GM23338 (cell line): ENCODE measurements at regions not wholly inside any gene's neighbourhood (a gene's known extent, or its start where the extent isn't known, plus 50 kb on each side); places are given as distances from the start of the nearest gene placed in this dataset.

Source experiments
- ATAC-seq: fragments of 200-7000 bp; cut with Tn5 transposase; 3 replicates; pipeline ENCODE4 v1.9.1; 2020
- DNase-seq: peaks from one replicate; pipeline ENCODE4 v3.0.0-alpha.2; 2015; ENCODE audit warnings: low spot score
- H2AFZ ChIP-seq: fragments of 200-600 bp; sonication (generic); 2 replicates; pipeline ENCODE4 v1.8.0; 2016; ENCODE audit warnings: antibody characterized with exemption, mild to moderate bottlenecking, moderate library complexity
- H3F3A ChIP-seq: fragments of 200-600 bp; sonication (generic); replicated peaks from 2 replicates; pipeline ENCODE4 v1.8.0; 2017; ENCODE audit warnings: antibody characterized with exemption, mixed run types, low read depth
- H3K27ac ChIP-seq: fragments of 200-600 bp; sonication (generic); 2 replicates; pipeline ENCODE4 v1.6.1; 2016; ENCODE audit warnings: low read depth
- H3K27me3 ChIP-seq: fragments of 200-600 bp; sonication (generic); 2 replicates; pipeline ENCODE4 v1.8.0; 2016; ENCODE audit warnings: mild to moderate bottlenecking, mixed run types, moderate library complexity; ENCODE audit not compliant: insufficient read depth
- H3K36me3 ChIP-seq: fragments of 200-600 bp; sonication (generic); 2 replicates; pipeline ENCODE4 v1.8.0; 2016; ENCODE audit warnings: mild to moderate bottlenecking; ENCODE audit not compliant: insufficient read depth
- H3K4me1 ChIP-seq: fragments of 200-600 bp; sonication (generic); 2 replicates; pipeline ENCODE4 v1.8.0; 2016; ENCODE audit warnings: mild to moderate bottlenecking, moderate library complexity; ENCODE audit not compliant: insufficient read depth
- H3K4me2 ChIP-seq: fragments of 200-600 bp; sonication (generic); 2 replicates; pipeline ENCODE4 v1.7.1; 2017; ENCODE audit warnings: mixed run types
- H3K4me3 ChIP-seq: fragments of 200-600 bp; sonication (generic); 2 replicates; pipeline ENCODE4 v1.6.1; 2016; ENCODE audit warnings: mixed run types
- H3K79me2 ChIP-seq: fragments of 200-600 bp; sonication (generic); replicated peaks from 2 replicates; pipeline ENCODE4 v1.8.0; 2017; ENCODE audit warnings: mild to moderate bottlenecking; ENCODE audit not compliant: insufficient read depth
- H3K9me2 ChIP-seq: fragments of 200-600 bp; sonication (generic); 2 replicates; pipeline ENCODE4 v1.8.0; 2017; ENCODE audit not compliant: insufficient read depth
- H4K20me1 ChIP-seq: fragments of 200-600 bp; sonication (generic); replicated peaks from 2 replicates; pipeline ENCODE4 v1.8.0; 2017; ENCODE audit warnings: mild to moderate bottlenecking; ENCODE audit not compliant: insufficient read depth
- H3K27ac Mint-ChIP-seq: 2 replicates; pipeline ENCODE4 v1.8.0; 2020; ENCODE audit warnings: inconsistent platforms, mild to moderate bottlenecking, moderate library complexity, mixed read lengths
- H3K27me3 Mint-ChIP-seq: 3 replicates; pipeline ENCODE4 v1.8.0; 2022; ENCODE audit warnings: low read depth, mild to moderate bottlenecking, moderate library complexity, mixed read lengths, inconsistent platforms; ENCODE audit not compliant: insufficient read depth, poor library complexity
- H3K36me3 Mint-ChIP-seq: 3 replicates; pipeline ENCODE4 v1.8.0; 2021; ENCODE audit warnings: low read depth, mild to moderate bottlenecking, inconsistent platforms, moderate library complexity, mixed read lengths
- H3K4me1 Mint-ChIP-seq: 3 replicates; pipeline ENCODE4 v1.8.0; 2020; ENCODE audit warnings: mild to moderate bottlenecking, inconsistent platforms, mixed read lengths
- H3K4me3 Mint-ChIP-seq: 3 replicates; pipeline ENCODE4 v1.8.0; 2021; ENCODE audit warnings: moderate library complexity, mild to moderate bottlenecking, inconsistent platforms, mixed read lengths
- H3K9me3 Mint-ChIP-seq: 3 replicates; pipeline ENCODE4 v1.8.0; 2020; ENCODE audit warnings: moderate library complexity, mild to moderate bottlenecking, inconsistent platforms, mixed read lengths
- CREB1 ChIP-seq: fragments of 250-450 bp; sonication (Bioruptor Pico); IDR thresholded peaks from 2 replicates; pipeline ENCODE4 v1.5.0; 2020; ENCODE audit warnings: low read depth, mild to moderate bottlenecking, moderate library complexity
- ETS1 ChIP-seq: IDR thresholded peaks from 2 replicates; pipeline ENCODE4 v1.6.1; 2016; ENCODE audit warnings: antibody characterized with exemption
- EZH2 ChIP-seq: fragments of 200-600 bp; sonication (generic); IDR thresholded peaks from one replicate; pipeline ENCODE4 v1.8.0; 2017; ENCODE audit warnings: antibody characterized with exemption, mild to moderate bottlenecking, low read depth; ENCODE audit not compliant: unreplicated experiment
- EZH2phosphoT487 ChIP-seq: fragments of 200-600 bp; sonication (generic); IDR thresholded peaks from one replicate; pipeline ENCODE4 v1.8.1; 2018; ENCODE audit warnings: antibody characterized with exemption; ENCODE audit not compliant: unreplicated experiment
- JUNB ChIP-seq: IDR thresholded peaks from one replicate; pipeline ENCODE4 v1.6.1; 2016; ENCODE audit warnings: antibody characterized with exemption; ENCODE audit not compliant: unreplicated experiment
- NANOG ChIP-seq: IDR thresholded peaks from 2 replicates; pipeline ENCODE4 v1.6.1; 2016; ENCODE audit warnings: antibody characterized with exemption, borderline replicate concordance
- POLR2AphosphoS5 ChIP-seq: IDR thresholded peaks from 2 replicates; pipeline ENCODE4 v1.6.1; 2016; ENCODE audit warnings: antibody characterized with exemption, low read depth
- STAT1 ChIP-seq: IDR thresholded peaks from one replicate; pipeline ENCODE4 v1.6.1; 2016; ENCODE audit warnings: antibody characterized with exemption; ENCODE audit not compliant: unreplicated experiment
- ZNF114 ChIP-seq: fragments of 250-450 bp; sonication (Bioruptor Pico); IDR thresholded peaks from 2 replicates; pipeline ENCODE4 v1.5.0; 2020; ENCODE audit warnings: mild to moderate bottlenecking, moderate library complexity
- ZNF331 ChIP-seq: fragments of 250-450 bp; sonication (Bioruptor Pico); IDR thresholded peaks from 2 replicates; pipeline ENCODE4 v1.5.0; 2020; ENCODE audit warnings: low read depth, mild to moderate bottlenecking, moderate library complexity
- TF ChIP-seq, protein P1 (sequence below): IDR thresholded peaks from one replicate; pipeline ENCODE4 v1.6.1; 2018; ENCODE audit warnings: antibody characterized with exemption; ENCODE audit not compliant: unreplicated experiment
- TF ChIP-seq, protein P2 (sequence below): fragments of 250-450 bp; sonication (Bioruptor Pico); IDR thresholded peaks from 2 replicates; pipeline ENCODE4 v1.5.0; 2020; ENCODE audit warnings: mild to moderate bottlenecking, moderate library complexity
- TF ChIP-seq, protein P3 (sequence below), 2 experiments: fragments of 200-600 bp in 1 of 2; sonication (generic) in 1 of 2; conservative IDR thresholded peaks; 2 replicates each; pipeline versions ENCODE4 v1.5.1 to v1.6.1; 2016 to 2017; ENCODE audit warnings: antibody characterized with exemption in 2 of 2, low read depth in 2 of 2, mild to moderate bottlenecking in 2 of 2, moderate library complexity in 1 of 2

DNA sequence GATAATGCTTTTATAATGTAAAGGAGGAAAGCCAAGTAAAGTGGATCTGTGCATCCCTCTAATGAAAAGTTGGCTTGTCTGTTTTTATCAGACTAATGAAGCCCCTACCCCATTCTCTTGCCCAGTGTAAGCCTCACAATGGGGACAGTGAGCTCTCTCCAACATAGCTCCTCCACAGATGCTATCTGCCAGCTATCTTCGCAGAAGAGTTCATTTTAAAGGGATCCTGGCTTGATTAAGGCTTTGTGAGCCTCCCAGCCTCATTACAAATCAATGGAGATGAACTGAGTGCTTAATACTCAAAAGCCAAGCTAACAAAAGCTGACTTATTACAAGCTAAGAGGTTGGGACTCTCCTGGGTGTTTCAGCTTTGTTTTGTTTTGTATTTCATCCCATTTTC lies 514.7 kb downstream of the NUF2 start:
- no peaks in the 10 kb centered on the region for H3K36me3 ChIP-seq
- peaks cover 3% of the 10 kb centered on the region; the same call in 1 of the 2 replicates for H3K9me2 ChIP-seq
- Mint-ChIP-seq H3K9me3 (no peaks in the 10 kb centered on the region), H3K4me3 (no peak overlapping the region), H3K27me3 (no peaks in the 10 kb centered on the region), H3K4me1 (peaks cover 15% of the 10 kb centered on the region; the same call in 2 of the 3 replicates), H3K36me3 (no peaks in the 10 kb centered on the region), H3K27ac (no peak overlapping the region)
- no peak for TF ChIP-seq CREB1 (CRISPR knock-in tag)
- no peak for TF ChIP-seq POLR2AphosphoS5
- no peak for TF ChIP-seq JUNB
- no peak for TF ChIP-seq NANOG
- no peak for TF ChIP-seq ZNF331 (CRISPR knock-in tag)
- no peak for TF ChIP-seq ZNF114 (CRISPR knock-in tag)
- TF ChIP-seq, protein P1, sequence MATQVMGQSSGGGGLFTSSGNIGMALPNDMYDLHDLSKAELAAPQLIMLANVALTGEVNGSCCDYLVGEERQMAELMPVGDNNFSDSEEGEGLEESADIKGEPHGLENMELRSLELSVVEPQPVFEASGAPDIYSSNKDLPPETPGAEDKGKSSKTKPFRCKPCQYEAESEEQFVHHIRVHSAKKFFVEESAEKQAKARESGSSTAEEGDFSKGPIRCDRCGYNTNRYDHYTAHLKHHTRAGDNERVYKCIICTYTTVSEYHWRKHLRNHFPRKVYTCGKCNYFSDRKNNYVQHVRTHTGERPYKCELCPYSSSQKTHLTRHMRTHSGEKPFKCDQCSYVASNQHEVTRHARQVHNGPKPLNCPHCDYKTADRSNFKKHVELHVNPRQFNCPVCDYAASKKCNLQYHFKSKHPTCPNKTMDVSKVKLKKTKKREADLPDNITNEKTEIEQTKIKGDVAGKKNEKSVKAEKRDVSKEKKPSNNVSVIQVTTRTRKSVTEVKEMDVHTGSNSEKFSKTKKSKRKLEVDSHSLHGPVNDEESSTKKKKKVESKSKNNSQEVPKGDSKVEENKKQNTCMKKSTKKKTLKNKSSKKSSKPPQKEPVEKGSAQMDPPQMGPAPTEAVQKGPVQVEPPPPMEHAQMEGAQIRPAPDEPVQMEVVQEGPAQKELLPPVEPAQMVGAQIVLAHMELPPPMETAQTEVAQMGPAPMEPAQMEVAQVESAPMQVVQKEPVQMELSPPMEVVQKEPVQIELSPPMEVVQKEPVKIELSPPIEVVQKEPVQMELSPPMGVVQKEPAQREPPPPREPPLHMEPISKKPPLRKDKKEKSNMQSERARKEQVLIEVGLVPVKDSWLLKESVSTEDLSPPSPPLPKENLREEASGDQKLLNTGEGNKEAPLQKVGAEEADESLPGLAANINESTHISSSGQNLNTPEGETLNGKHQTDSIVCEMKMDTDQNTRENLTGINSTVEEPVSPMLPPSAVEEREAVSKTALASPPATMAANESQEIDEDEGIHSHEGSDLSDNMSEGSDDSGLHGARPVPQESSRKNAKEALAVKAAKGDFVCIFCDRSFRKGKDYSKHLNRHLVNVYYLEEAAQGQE: no peak
- TF ChIP-seq EZH2phosphoT487: no peak
- TF ChIP-seq EZH2: no peak
- no peak for TF ChIP-seq ETS1
- TF ChIP-seq STAT1: no peak
- TF ChIP-seq, protein P2, sequence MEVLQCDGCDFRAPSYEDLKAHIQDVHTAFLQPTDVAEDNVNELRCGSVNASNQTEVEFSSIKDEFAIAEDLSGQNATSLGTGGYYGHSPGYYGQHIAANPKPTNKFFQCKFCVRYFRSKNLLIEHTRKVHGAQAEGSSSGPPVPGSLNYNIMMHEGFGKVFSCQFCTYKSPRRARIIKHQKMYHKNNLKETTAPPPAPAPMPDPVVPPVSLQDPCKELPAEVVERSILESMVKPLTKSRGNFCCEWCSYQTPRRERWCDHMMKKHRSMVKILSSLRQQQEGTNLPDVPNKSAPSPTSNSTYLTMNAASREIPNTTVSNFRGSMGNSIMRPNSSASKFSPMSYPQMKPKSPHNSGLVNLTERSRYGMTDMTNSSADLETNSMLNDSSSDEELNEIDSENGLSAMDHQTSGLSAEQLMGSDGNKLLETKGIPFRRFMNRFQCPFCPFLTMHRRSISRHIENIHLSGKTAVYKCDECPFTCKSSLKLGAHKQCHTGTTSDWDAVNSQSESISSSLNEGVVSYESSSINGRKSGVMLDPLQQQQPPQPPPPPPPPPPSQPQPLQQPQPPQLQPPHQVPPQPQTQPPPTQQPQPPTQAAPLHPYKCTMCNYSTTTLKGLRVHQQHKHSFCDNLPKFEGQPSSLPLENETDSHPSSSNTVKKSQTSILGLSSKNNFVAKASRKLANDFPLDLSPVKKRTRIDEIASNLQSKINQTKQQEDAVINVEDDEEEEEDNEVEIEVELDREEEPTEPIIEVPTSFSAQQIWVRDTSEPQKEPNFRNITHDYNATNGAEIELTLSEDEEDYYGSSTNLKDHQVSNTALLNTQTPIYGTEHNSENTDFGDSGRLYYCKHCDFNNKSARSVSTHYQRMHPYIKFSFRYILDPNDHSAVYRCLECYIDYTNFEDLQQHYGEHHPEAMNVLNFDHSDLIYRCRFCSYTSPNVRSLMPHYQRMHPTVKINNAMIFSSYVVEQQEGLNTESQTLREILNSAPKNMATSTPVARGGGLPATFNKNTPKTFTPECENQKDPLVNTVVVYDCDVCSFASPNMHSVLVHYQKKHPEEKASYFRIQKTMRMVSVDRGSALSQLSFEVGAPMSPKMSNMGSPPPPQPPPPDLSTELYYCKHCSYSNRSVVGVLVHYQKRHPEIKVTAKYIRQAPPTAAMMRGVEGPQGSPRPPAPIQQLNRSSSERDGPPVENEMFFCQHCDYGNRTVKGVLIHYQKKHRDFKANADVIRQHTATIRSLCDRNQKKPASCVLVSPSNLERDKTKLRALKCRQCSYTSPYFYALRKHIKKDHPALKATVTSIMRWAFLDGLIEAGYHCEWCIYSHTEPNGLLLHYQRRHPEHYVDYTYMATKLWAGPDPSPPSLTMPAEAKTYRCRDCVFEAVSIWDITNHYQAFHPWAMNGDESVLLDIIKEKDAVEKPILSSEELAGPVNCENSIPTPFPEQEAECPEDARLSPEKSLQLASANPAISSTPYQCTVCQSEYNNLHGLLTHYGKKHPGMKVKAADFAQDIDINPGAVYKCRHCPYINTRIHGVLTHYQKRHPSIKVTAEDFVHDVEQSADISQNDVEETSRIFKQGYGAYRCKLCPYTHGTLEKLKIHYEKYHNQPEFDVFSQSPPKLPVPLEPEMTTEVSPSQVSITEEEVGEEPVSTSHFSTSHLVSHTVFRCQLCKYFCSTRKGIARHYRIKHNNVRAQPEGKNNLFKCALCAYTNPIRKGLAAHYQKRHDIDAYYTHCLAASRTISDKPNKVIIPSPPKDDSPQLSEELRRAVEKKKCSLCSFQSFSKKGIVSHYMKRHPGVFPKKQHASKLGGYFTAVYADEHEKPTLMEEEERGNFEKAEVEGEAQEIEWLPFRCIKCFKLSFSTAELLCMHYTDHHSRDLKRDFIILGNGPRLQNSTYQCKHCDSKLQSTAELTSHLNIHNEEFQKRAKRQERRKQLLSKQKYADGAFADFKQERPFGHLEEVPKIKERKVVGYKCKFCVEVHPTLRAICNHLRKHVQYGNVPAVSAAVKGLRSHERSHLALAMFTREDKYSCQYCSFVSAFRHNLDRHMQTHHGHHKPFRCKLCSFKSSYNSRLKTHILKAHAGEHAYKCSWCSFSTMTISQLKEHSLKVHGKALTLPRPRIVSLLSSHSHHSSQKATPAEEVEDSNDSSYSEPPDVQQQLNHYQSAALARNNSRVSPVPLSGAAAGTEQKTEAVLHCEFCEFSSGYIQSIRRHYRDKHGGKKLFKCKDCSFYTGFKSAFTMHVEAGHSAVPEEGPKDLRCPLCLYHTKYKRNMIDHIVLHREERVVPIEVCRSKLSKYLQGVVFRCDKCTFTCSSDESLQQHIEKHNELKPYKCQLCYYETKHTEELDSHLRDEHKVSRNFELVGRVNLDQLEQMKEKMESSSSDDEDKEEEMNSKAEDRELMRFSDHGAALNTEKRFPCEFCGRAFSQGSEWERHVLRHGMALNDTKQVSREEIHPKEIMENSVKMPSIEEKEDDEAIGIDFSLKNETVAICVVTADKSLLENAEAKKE (CRISPR knock-in tag): no peak
- TF ChIP-seq, protein P3, sequence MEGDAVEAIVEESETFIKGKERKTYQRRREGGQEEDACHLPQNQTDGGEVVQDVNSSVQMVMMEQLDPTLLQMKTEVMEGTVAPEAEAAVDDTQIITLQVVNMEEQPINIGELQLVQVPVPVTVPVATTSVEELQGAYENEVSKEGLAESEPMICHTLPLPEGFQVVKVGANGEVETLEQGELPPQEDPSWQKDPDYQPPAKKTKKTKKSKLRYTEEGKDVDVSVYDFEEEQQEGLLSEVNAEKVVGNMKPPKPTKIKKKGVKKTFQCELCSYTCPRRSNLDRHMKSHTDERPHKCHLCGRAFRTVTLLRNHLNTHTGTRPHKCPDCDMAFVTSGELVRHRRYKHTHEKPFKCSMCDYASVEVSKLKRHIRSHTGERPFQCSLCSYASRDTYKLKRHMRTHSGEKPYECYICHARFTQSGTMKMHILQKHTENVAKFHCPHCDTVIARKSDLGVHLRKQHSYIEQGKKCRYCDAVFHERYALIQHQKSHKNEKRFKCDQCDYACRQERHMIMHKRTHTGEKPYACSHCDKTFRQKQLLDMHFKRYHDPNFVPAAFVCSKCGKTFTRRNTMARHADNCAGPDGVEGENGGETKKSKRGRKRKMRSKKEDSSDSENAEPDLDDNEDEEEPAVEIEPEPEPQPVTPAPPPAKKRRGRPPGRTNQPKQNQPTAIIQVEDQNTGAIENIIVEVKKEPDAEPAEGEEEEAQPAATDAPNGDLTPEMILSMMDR (conservative IDR thresholded peaks at IDR 0.05; ENCODE audit: low read depth in 2 of 2): no peak
- H3K4me2 ChIP-seq: no peak overlapping the region
- ATAC-seq: peak; percentile 37; the same call in 2 of the 3 replicates
- H4K20me1 ChIP-seq: no peaks in the 10 kb centered on the region
- H3K4me1 ChIP-seq: peaks cover 11% of the 10 kb centered on the region; the same call in 1 of the 2 replicates
- no peaks in the 10 kb centered on the region for H3F3A ChIP-seq
- DNase-seq: no peak
- no peak overlapping the region for H3K4me3 ChIP-seq
- peak overlapping the region; percentile 84; the same call in 1 of the 2 replicates for H2AFZ ChIP-seq
- no peaks in the 10 kb centered on the region for H3K79me2 ChIP-seq
- H3K27me3 ChIP-seq: no peaks in the 10 kb centered on the region
- H3K27ac ChIP-seq: no peak overlapping the region
